Endothelial cell of umbilical vein (primary cell): ENCODE measurements at regions not wholly inside any gene's neighbourhood (a gene's known extent, or its start where the extent isn't known, plus 50 kb on each side); places are given as distances from the start of the nearest gene placed in this dataset.

ENCODE experiments used
- BruUV-seq: library from RNA; stranded (reverse); fragments of 400-500 nt; replicated peaks from 2 replicates; lab custom pipeline; 2021; lab: Mats Ljungman, UMichigan
- CTCF ChIA-PET: fragments of 300-600, 350-600 bp; sonication (Branson Sonifier 250); formaldehyde crosslinking; loops from one replicate; lab custom pipeline; 2021; ENCODE audit warnings: antibody characterized with exemption, inconsistent platforms; lab: Charles Lee
- POLR2A ChIA-PET: fragments of 300-600, 350-600 bp; sonication (Branson Sonifier 250); formaldehyde crosslinking; loops from one replicate; lab custom pipeline; 2021; ENCODE audit warnings: antibody characterized with exemption, inconsistent platforms; lab: Charles Lee
- DNase-seq: peaks from one replicate; pipeline ENCODE4 v3.0.0-alpha.2; 2011; ENCODE audit warnings: low read depth, low spot score
- FAIRE-seq: peaks from 2 replicates; lab custom pipeline; 2011; peaks lifted over from hg19 to GRCh38; lab: Jason Lieb, UNC
- H2AFZ ChIP-seq: 2 replicates; pipeline ENCODE4 v1.6.0; 2012; ENCODE audit warnings: low read depth, low read length, control low read depth, inconsistent platforms
- H3K27ac ChIP-seq: 2 replicates; pipeline ENCODE4 v1.5.1; 2011; ENCODE audit warnings: low read depth, mild to moderate bottlenecking, control low read depth, low read length, moderate library complexity; ENCODE audit not compliant: insufficient read depth
- H3K27me3 ChIP-seq, 2 experiments: 2 replicates each; pipeline versions ENCODE4 v1.6.0 to v1.6.1; 2011; ENCODE audit warnings: low read length in 2 of 2, mixed read lengths in 1 of 2; ENCODE audit not compliant: control insufficient read depth in 2 of 2, insufficient read depth in 2 of 2
- H3K36me3 ChIP-seq, 2 experiments: 2 replicates in 1 of 2; 3 replicates in 1 of 2; pipeline ENCODE4 v1.5.1; 2011; ENCODE audit warnings: low read length in 2 of 2, mild to moderate bottlenecking in 1 of 2, moderate library complexity in 1 of 2; ENCODE audit not compliant: control insufficient read depth in 2 of 2, insufficient read depth in 2 of 2; ENCODE audit errors: extremely low read depth in 1 of 2
- H3K4me1 ChIP-seq: 3 replicates; pipeline ENCODE4 v1.5.1; 2011; ENCODE audit warnings: mild to moderate bottlenecking, low read length; ENCODE audit not compliant: control insufficient read depth, insufficient read depth; ENCODE audit errors: extremely low read depth
- H3K4me2 ChIP-seq: 2 replicates; pipeline ENCODE4 v1.6.1; 2011; ENCODE audit warnings: low read length, control low read depth, mixed read lengths; ENCODE audit not compliant: insufficient read depth
- H3K4me3 ChIP-seq, 3 experiments: fragments of 200-600 bp in 1 of 3; sonication (generic), shearing (Covaris generic) in 1 of 3; replicated peaks in 1 of 3; 2 replicates each; pipeline ENCODE4 v1.5.1; 2011 to 2016; ENCODE audit warnings: control low read depth in 3 of 3, low read length in 3 of 3, mild to moderate bottlenecking in 2 of 3, inconsistent platforms in 1 of 3, low read depth in 1 of 3, moderate library complexity in 1 of 3; ENCODE audit not compliant: insufficient read depth in 1 of 3
- H3K79me2 ChIP-seq: 2 replicates; pipeline ENCODE4 v1.6.0; 2012; ENCODE audit warnings: low read length, inconsistent platforms; ENCODE audit not compliant: control insufficient read depth, insufficient read depth
- H3K9ac ChIP-seq: replicated peaks from 2 replicates; pipeline ENCODE3; 2011; ENCODE audit warnings: low read length, control low read depth; ENCODE audit not compliant: insufficient read depth; ENCODE audit errors: extremely low read depth
- H3K9me1 ChIP-seq: replicated peaks from 3 replicates; pipeline ENCODE4 v1.6.0; 2011; ENCODE audit warnings: mild to moderate bottlenecking, low read length; ENCODE audit not compliant: control insufficient read depth, insufficient read depth; ENCODE audit errors: extremely low read depth
- H3K9me3 ChIP-seq: replicated peaks from 2 replicates; pipeline ENCODE4 v1.5.1; 2012; ENCODE audit warnings: low read length, inconsistent platforms; ENCODE audit not compliant: control insufficient read depth, insufficient read depth
- H4K20me1 ChIP-seq: replicated peaks from 2 replicates; pipeline ENCODE3; 2011; ENCODE audit warnings: mild to moderate bottlenecking, low read length; ENCODE audit not compliant: control insufficient read depth, insufficient read depth; ENCODE audit errors: extremely low read depth
- EZH2 ChIP-seq: IDR thresholded peaks from 2 replicates; pipeline ENCODE4 v1.6.1; 2012; ENCODE audit warnings: borderline replicate concordance, low read depth, mild to moderate bottlenecking, moderate library complexity, low read length, inconsistent platforms; ENCODE audit not compliant: severe bottlenecking
- FOS ChIP-seq: IDR thresholded peaks from 2 replicates; pipeline ENCODE4 v1.6.1; 2011; ENCODE audit warnings: mild to moderate bottlenecking, low read length, moderate library complexity, borderline replicate concordance; ENCODE audit not compliant: insufficient read depth
- GATA2 ChIP-seq: IDR thresholded peaks from 2 replicates; pipeline ENCODE4 v1.7.0; 2011; ENCODE audit warnings: low read depth, mild to moderate bottlenecking, moderate library complexity, mixed read lengths, low read length; ENCODE audit not compliant: insufficient read length, insufficient read depth
- JUN ChIP-seq: IDR thresholded peaks from 2 replicates; pipeline ENCODE4 v1.6.1; 2011; ENCODE audit warnings: borderline replicate concordance, low read depth; ENCODE audit not compliant: insufficient read length, insufficient read depth
- MAX ChIP-seq: IDR thresholded peaks from 2 replicates; pipeline ENCODE4 v1.6.1; 2011; ENCODE audit not compliant: insufficient read depth, insufficient read length
- MYC ChIP-seq: IDR thresholded peaks from one replicate; pipeline ENCODE4 v1.6.1; 2011; ENCODE audit warnings: mild to moderate bottlenecking, low read depth, low read length
- POLR2A ChIP-seq: IDR thresholded peaks from 2 replicates; pipeline ENCODE4 v1.6.1; 2012; ENCODE audit warnings: low read depth, mild to moderate bottlenecking, control low read depth, low read length
- POLR2AphosphoS5 ChIP-seq: IDR thresholded peaks from 2 replicates; pipeline ENCODE4 v1.6.1; 2012; ENCODE audit warnings: low read depth, mild to moderate bottlenecking, control low read depth, low read length, moderate library complexity; ENCODE audit not compliant: insufficient read depth
- dilution Hi-C: fragments of 300-500 bp; cut with MboI; formaldehyde crosslinking; loops from one replicate; pipeline ENCODE4 v1.15.0; 2019; ENCODE audit warnings: low sequenced_read_pairs; ENCODE audit not compliant: extremely low pct_ligation_motif_present
- intact Hi-C: fragments of 100-400 bp; cut with micrococcal nuclease; formaldehyde crosslinking; loops from one replicate; pipeline ENCODE4 v1.10.0; 2022
- TF ChIP-seq, protein P1 (sequence below), 2 donors: IDR thresholded peaks; 1 replicate in 1 of 2; 2 replicates in 1 of 2; pipeline ENCODE4 v1.5.1; 2011; ENCODE audit warnings: low read length in 2 of 2, mild to moderate bottlenecking in 2 of 2, moderate library complexity in 2 of 2, control low read depth in 1 of 2, inconsistent platforms in 1 of 2, low read depth in 1 of 2; ENCODE audit not compliant: insufficient read depth in 1 of 2; ENCODE audit errors: extremely low read depth in 1 of 2

- no peaks in the 10 kb centered on the region for H4K20me1 ChIP-seq
- no peaks in the 10 kb centered on the region for H3K9me3 ChIP-seq
- no peak for TF ChIP-seq MYC
- no peak for TF ChIP-seq JUN
- TF ChIP-seq POLR2AphosphoS5 = no peak
- TF ChIP-seq, protein P1, sequence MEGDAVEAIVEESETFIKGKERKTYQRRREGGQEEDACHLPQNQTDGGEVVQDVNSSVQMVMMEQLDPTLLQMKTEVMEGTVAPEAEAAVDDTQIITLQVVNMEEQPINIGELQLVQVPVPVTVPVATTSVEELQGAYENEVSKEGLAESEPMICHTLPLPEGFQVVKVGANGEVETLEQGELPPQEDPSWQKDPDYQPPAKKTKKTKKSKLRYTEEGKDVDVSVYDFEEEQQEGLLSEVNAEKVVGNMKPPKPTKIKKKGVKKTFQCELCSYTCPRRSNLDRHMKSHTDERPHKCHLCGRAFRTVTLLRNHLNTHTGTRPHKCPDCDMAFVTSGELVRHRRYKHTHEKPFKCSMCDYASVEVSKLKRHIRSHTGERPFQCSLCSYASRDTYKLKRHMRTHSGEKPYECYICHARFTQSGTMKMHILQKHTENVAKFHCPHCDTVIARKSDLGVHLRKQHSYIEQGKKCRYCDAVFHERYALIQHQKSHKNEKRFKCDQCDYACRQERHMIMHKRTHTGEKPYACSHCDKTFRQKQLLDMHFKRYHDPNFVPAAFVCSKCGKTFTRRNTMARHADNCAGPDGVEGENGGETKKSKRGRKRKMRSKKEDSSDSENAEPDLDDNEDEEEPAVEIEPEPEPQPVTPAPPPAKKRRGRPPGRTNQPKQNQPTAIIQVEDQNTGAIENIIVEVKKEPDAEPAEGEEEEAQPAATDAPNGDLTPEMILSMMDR (IDR thresholded peaks at IDR 0.05; ENCODE audit: extremely low read depth in 1 of 2, insufficient read depth in 1 of 2, low read depth in 1 of 2, low read length in 2 of 2) = no peak
- TF ChIP-seq FOS = no peak
- no peak for TF ChIP-seq MAX
- no peak for TF ChIP-seq GATA2
- no peak for TF ChIP-seq POLR2A
- no peak for TF ChIP-seq EZH2
- H3K4me1 ChIP-seq = no peaks in the 10 kb centered on the region
- no TSS peak for BruUV-seq
- no peaks in the 10 kb centered on the region for H3K27me3 ChIP-seq
- H3K27ac ChIP-seq = no peak overlapping the region
- no peak for DNase-seq
- no peak for FAIRE-seq
- no peak overlapping the region for H3K4me2 ChIP-seq
- no peaks in the 10 kb centered on the region for H3K9me1 ChIP-seq
- intact Hi-C loops (loop anchor here (1.0 kb wide), 1 partner anchor 10 kb away; no protein-coding TSS in a partner anchor), dilution Hi-C loops (no loop called here)
- no peak overlapping the region for H2AFZ ChIP-seq
- no peak overlapping the region for H3K9ac ChIP-seq
- ChIA-PET POLR2A (no interaction called here), CTCF (no interaction called here)
- no peaks in the 10 kb centered on the region for H3K36me3 ChIP-seq
- H3K79me2 ChIP-seq = no peaks in the 10 kb centered on the region
- no peak overlapping the region for H3K4me3 ChIP-seq
These were observed 75.1 kb upstream of the LUZP2 start for GRCh38 chr11:24421766-24422165.
